GM20431 (cell line): ENCODE measurements at regions not wholly inside any gene's neighbourhood (a gene's known extent, or its start where the extent isn't known, plus 50 kb on each side); places are given as distances from the start of the nearest gene placed in this dataset.

ENCODE experiments used
- in situ Hi-C: fragments of 300-500 bp; cut with MseI, MboI; formaldehyde crosslinking; loops from one replicate; pipeline ENCODE4 v1.15.0; 2020; ENCODE audit warnings: low sequenced_read_pairs; ENCODE audit not compliant: unreplicated experiment

GRCh38 chr1:55559842-55560241, 344.7 kb upstream of the USP24 start:
- in situ Hi-C loops: no loop called here

GRCh38 chr1:55559161-55559611, 344.0 kb upstream of the USP24 start:
- in situ Hi-C loops: no loop called here

GRCh38 chr1:55558515-55558914, 343.4 kb upstream of the USP24 start:
- in situ Hi-C loops: no loop called here

- in situ Hi-C loops: no loop called here
Observed at GRCh38 chr1:55555956-55556725, 341.0 kb upstream of the USP24 start.

GRCh38 chr1:55554611-55555010, 339.4 kb upstream of the USP24 start:
- in situ Hi-C loops: no loop called here

GRCh38 chr1:55552636-55553035, 337.5 kb upstream of the USP24 start:
- in situ Hi-C loops: no loop called here

GRCh38 chr1:55547405-55547804, 332.2 kb upstream of the USP24 start:
- in situ Hi-C loops: no loop called here

GRCh38 chr1:55546553-55546952, 331.4 kb upstream of the USP24 start:
- in situ Hi-C loops: no loop called here

- in situ Hi-C loops: no loop called here
Observed at GRCh38 chr1:55544826-55545225, 329.7 kb upstream of the USP24 start.

- in situ Hi-C loops: no loop called here
Observed at GRCh38 chr1:55542901-55543504, 327.8 kb upstream of the USP24 start.

GRCh38 chr1:55541296-55541695, 326.1 kb upstream of the USP24 start:
- in situ Hi-C loops: no loop called here

GRCh38 chr1:55539652-55540512, 324.7 kb upstream of the USP24 start:
- in situ Hi-C loops: no loop called here

GRCh38 chr1:55538428-55538827, 323.3 kb upstream of the USP24 start:
- in situ Hi-C loops: no loop called here

GRCh38 chr1:55536545-55536865, 321.3 kb upstream of the USP24 start:
- in situ Hi-C loops: no loop called here

GRCh38 chr1:55535724-55536544, 320.8 kb upstream of the USP24 start:
- in situ Hi-C loops: no loop called here

GRCh38 chr1:55534565-55535121, 319.5 kb upstream of the USP24 start:
- in situ Hi-C loops: no loop called here

- in situ Hi-C loops: no loop called here
Observed at GRCh38 chr1:55531644-55532043, 316.5 kb upstream of the USP24 start.

GRCh38 chr1:55530749-55531478, 315.8 kb upstream of the USP24 start:
- in situ Hi-C loops: no loop called here

- in situ Hi-C loops: no loop called here
Observed at GRCh38 chr1:55529017-55529416, 313.9 kb upstream of the USP24 start.
